Hepatocyte (in vitro differentiated cells): ENCODE measurements at regions not wholly inside any gene's neighbourhood (a gene's known extent, or its start where the extent isn't known, plus 50 kb on each side); places are given as distances from the start of the nearest gene placed in this dataset.

Source experiments
- CTCF ChIP-seq: fragments of 200-600 bp; sonication (generic); IDR thresholded peaks from 2 replicates; pipeline ENCODE4 v1.5.1; 2016; ENCODE audit warnings: antibody characterized with exemption, mild to moderate bottlenecking; ENCODE audit not compliant: poor library complexity
- EZH2 ChIP-seq: fragments of 200-600 bp; sonication (generic); IDR thresholded peaks from 2 replicates; pipeline ENCODE4 v1.6.1; 2016; ENCODE audit warnings: antibody characterized with exemption, mild to moderate bottlenecking, borderline replicate concordance
- EZH2phosphoT487 ChIP-seq: fragments of 200-600 bp; sonication (generic); IDR thresholded peaks from one replicate; pipeline ENCODE4 v1.6.1; 2018; ENCODE audit warnings: antibody characterized with exemption, mild to moderate bottlenecking, low read depth, moderate library complexity; ENCODE audit not compliant: unreplicated experiment, severe bottlenecking

- TF ChIP-seq CTCF (no peak), EZH2 (no peak), EZH2phosphoT487 (no peak)
Observed at GRCh38 chr1:29953961-29954360, 717.6 kb downstream of the PTPRU start.
